Activated naive CD4-positive, alpha-beta T cell treated with anti-CD3 and anti-CD28 coated beads, Interleukin-2, amount 10 ng/mL, durations not matched to agents 7 days and 5 days (primary cell): ENCODE measurements at regions not wholly inside any gene's neighbourhood (a gene's known extent, or its start where the extent isn't known, plus 50 kb on each side); places are given as distances from the start of the nearest gene placed in this dataset.
"Not testable (repeated sequence)": the region's sequence is repeated elsewhere in the genome, so short reads cannot be mapped to it uniquely, and the experiment has no call there.

Experiments
- CTCF ChIA-PET: fragments of 350-600 bp; sonication (Branson Sonifier 250); formaldehyde crosslinking; loops from one replicate; lab custom pipeline; 2021; ENCODE audit warnings: antibody characterized with exemption; lab: Charles Lee
- DNase-seq: peaks from one replicate; pipeline ENCODE4 v3.0.0-alpha.2; 2020
- H3K27ac Mint-ChIP-seq: one replicate; pipeline ENCODE4 v1.8.0; 2021; ENCODE audit warnings: mild to moderate bottlenecking, moderate library complexity, mixed read lengths
- H3K27me3 Mint-ChIP-seq: one replicate; pipeline ENCODE4 v1.8.0; 2021; ENCODE audit warnings: mild to moderate bottlenecking, mixed read lengths
- H3K36me3 Mint-ChIP-seq: one replicate; pipeline ENCODE4 v1.8.0; 2021; ENCODE audit warnings: mixed read lengths
- H3K4me1 Mint-ChIP-seq: one replicate; pipeline ENCODE4 v1.8.0; 2021; ENCODE audit warnings: mixed read lengths
- H3K4me3 Mint-ChIP-seq: one replicate; pipeline ENCODE4 v1.8.0; 2021; ENCODE audit warnings: mild to moderate bottlenecking, moderate library complexity, mixed read lengths
- H3K9me3 Mint-ChIP-seq: one replicate; pipeline ENCODE4 v1.8.0; 2021; ENCODE audit warnings: mixed read lengths

DNA sequence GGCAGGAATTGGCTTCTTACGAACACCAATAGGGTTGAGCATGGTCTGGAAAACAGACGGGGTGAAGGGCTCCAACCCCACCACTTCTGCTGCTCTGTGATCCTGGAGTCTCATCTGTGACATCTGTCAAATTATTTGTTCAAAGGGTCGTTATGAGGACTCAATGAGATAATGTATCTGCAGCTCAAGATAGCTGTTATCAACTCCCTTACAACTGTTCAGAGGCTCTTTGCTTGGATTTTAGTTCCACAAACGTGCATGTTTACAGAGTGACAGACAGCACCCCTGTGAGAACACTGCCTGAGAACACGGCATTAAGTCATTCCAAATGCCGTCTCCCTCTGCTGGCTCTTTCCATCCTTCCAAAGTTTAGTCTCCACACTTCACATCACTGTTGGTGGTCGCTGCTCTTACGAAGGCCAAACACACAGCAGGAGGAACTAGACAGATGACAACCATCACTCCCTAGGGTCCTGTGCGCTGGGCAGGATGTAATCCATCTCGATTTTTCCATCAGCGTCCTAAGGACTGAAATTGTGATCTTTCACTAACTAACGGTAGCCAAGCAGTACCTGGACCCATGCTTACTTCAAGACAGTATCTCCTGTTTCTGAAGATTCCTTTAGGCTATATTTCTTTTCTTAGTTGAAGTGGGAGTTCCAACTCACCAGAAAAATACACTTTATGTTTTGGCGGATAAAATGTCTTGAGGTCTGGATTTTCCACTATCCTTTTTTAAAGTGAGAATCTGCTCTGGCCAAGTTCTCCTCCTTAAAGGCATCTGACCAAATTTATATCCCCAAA lies 220.3 kb downstream of the ANAPC1 start:
- peaks cover 8% of the 10 kb centered on the region for H3K27me3 Mint-ChIP-seq
- H3K4me1 Mint-ChIP-seq, result peaks cover 20% of the 10 kb centered on the region
- CTCF ChIA-PET, result interaction anchor here (0.8 kb wide), 1 partner anchor 246 kb away, joined by 4 read pairs; no protein-coding TSS in a partner anchor
- H3K27ac Mint-ChIP-seq, result no peak overlapping the region
- no peak overlapping the region for H3K4me3 Mint-ChIP-seq
- DNase-seq, result no peak
- H3K9me3 Mint-ChIP-seq, result no peaks in the 10 kb centered on the region
- H3K36me3 Mint-ChIP-seq, result no peaks in the 10 kb centered on the region

DNA sequence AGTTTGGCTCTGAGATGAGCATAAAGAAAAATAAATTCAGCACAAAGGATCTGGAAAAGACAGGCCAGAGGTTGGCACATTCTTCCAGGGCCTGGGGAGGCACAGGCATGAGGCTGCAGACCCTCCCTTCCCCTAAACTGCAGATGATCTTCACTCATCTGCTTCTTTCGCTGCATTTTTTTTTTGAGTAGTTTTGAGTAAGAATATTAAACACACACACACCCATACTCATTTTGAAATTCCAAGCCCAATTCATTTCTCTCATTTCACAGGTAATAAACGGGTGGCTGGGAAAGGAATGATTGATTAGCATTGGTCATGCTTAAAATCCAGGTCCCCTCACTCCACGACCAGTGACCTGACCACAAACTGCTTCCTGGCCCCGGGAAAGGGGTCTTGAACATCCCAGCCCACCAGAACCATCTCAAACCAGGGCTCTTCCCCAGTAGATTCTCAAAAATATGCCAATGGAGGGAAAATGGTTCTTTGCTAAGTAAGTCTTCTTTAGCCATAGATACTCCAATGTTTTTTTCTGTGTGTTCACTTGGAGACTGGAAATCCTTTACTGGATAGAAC lies 219.6 kb downstream of the ANAPC1 start:
- Mint-ChIP-seq H3K4me1 (peaks cover 20% of the 10 kb centered on the region), H3K4me3 (no peak overlapping the region), H3K36me3 (no peaks in the 10 kb centered on the region), H3K9me3 (no peaks in the 10 kb centered on the region), H3K27ac (no peak overlapping the region), H3K27me3 (peaks cover 12% of the 10 kb centered on the region)
- CTCF ChIA-PET, result no interaction called here
- DNase-seq, result no peak

DNA sequence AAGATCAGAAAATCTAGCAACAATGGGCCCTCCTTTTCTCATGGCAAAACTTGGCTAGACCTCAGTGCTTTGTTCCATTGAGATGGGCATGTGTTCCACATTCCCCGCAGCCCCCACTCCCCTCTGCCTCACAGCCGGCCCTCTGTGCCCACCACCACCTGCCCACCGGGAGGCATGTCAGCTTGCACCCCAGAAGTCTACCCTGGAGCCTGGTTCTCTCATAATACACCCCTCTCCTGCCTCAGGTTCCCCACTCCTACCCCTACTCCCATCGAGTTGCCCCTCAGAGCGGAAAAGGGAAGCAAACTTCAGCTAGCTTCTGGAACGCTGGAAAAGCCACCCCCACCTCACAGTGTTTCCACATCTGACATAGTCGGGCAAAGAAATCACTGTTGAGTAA lies 219.0 kb downstream of the ANAPC1 start:
- Mint-ChIP-seq H3K27ac (no peak overlapping the region), H3K36me3 (no peaks in the 10 kb centered on the region), H3K9me3 (no peaks in the 10 kb centered on the region), H3K4me3 (no peak overlapping the region), H3K27me3 (peaks cover 12% of the 10 kb centered on the region), H3K4me1 (peaks cover 20% of the 10 kb centered on the region)
- CTCF ChIA-PET, result no interaction called here
- no peak for DNase-seq

DNA sequence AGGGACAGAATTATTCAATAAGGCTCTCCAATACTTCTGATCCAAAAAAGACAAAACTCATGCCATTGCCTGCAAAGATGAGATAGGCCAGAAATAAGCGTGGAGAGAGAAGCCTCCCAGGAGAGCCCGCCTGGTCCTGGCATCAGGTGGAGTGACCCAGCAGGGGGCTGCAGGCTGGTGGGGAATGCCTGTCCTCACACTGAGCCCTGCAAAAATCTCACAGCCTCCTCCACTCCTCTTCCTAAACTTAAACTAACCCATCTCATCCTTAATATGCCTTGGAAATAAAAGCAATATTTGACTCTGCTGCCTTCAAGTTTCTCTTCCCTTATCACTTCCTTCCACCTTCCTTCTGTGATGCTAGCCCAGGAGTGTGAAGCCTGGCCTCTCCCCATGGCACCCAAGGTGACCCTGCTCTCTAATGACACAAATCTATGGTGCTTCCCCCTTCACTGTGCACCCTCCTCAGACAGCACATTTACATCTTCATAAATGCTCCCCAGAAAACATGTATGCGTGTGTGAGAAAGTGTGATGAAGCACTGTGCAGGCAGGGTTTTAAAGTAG lies 218.4 kb downstream of the ANAPC1 start:
- DNase-seq, result no peak
- CTCF ChIA-PET, result no interaction called here
- H3K4me1 Mint-ChIP-seq, result peaks cover 20% of the 10 kb centered on the region

DNA sequence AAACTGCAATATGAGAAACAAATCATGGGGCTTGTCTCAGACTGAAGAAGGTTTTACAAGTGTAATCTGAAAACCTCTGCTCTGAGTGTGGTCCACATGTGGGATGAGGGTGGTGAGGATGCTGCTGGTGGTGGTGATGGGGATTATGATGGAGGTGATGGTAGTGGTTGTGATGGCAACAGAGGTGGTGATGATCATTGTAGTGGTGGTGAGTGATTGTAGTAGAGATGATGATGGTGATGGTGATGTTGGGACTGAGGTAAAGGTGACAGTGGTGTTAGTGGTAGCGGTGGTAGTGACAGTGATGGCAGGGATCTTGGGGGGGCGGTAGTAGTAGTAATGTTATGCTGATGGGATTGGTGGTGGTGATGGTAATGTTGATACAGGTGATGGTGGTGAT lies 217.8 kb downstream of the ANAPC1 start:
- peaks cover 15% of the 10 kb centered on the region for H3K27me3 Mint-ChIP-seq
- no peak overlapping the region for H3K27ac Mint-ChIP-seq
- no peaks in the 10 kb centered on the region for H3K36me3 Mint-ChIP-seq
- no peak for DNase-seq
- CTCF ChIA-PET, result no interaction called here
- H3K4me1 Mint-ChIP-seq, result peaks cover 20% of the 10 kb centered on the region
- H3K4me3 Mint-ChIP-seq, result no peak overlapping the region
- H3K9me3 Mint-ChIP-seq, result no peaks in the 10 kb centered on the region

More for the DNA sequence above, 218.4 kb downstream of the ANAPC1 start:
- peaks cover 12% of the 10 kb centered on the region for H3K27me3 Mint-ChIP-seq
- H3K4me3 Mint-ChIP-seq, result no peak overlapping the region
- no peaks in the 10 kb centered on the region for H3K9me3 Mint-ChIP-seq
- H3K36me3 Mint-ChIP-seq, result no peaks in the 10 kb centered on the region
- H3K27ac Mint-ChIP-seq, result no peak overlapping the region

DNA sequence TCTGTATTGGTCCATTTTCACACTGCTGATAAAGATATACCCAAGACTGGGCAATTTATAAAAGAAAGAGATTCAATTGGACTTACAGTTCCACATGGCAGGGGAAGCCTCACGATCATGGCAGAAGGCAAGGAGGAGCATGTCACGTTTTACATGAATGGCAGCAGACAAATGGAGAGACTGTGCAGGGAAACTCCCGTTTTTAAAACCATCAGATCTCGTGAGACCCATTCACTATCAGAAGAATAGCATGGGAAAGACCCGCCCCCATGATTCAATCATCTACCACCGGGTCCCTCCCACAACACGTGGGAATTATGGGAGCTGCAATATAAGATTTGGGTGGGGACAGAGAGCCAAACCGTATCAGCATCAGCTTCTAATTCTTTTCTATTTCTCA lies 217.0 kb downstream of the ANAPC1 start:
- H3K27ac Mint-ChIP-seq, result no peak overlapping the region
- CTCF ChIA-PET, result no interaction called here
- H3K4me3 Mint-ChIP-seq, result no peak overlapping the region
- no peaks in the 10 kb centered on the region for H3K36me3 Mint-ChIP-seq
- H3K27me3 Mint-ChIP-seq, result peaks cover 21% of the 10 kb centered on the region
- DNase-seq, result no peak
- H3K9me3 Mint-ChIP-seq, result no peaks in the 10 kb centered on the region
- H3K4me1 Mint-ChIP-seq, result peaks cover 16% of the 10 kb centered on the region

DNA sequence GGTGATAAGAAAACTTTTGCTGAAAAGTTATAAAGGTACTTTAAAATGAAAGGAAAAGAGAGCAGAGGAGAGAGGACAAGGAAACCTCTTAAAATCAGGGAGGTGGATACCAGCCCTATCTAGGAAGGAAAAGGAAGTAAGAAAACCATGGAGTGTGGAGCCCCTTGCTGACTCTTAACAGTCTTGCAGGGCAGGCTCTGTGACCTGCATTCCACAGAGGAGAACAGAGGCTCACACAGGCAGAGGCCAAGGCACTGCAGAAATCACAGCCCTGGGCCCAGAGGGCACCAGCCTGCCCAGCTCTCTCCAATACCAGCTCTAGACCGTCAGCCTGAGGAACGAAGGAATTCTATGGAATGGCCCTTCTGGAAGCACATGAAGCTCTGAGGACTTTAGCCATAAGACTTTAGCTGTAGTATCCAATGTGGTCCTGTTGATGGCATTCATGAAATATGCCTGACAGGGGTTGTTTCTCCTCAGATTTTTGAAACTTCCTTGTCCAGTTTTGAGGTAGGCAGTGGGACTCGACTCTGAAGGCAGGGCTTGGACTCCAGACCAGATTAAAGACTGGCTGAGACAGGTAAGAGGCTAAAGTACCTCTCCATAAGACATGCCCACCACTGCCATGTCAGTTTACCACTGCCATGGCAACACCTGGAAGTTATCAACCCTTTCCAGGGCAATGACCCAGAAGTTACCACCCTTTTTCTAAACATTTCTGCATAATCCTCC lies 216.3 kb downstream of the ANAPC1 start:
- CTCF ChIA-PET, result interaction anchor here (0.7 kb wide), 1 partner anchor 9 kb away, joined by 3 read pairs; no protein-coding TSS in a partner anchor
- H3K4me1 Mint-ChIP-seq, result peaks cover 9% of the 10 kb centered on the region
- H3K27me3 Mint-ChIP-seq, result peaks cover 25% of the 10 kb centered on the region
- peak; percentile 32 for DNase-seq
- no peak overlapping the region for H3K27ac Mint-ChIP-seq
- H3K36me3 Mint-ChIP-seq, result no peaks in the 10 kb centered on the region
- no peak overlapping the region for H3K4me3 Mint-ChIP-seq
- H3K9me3 Mint-ChIP-seq, result no peaks in the 10 kb centered on the region

DNA sequence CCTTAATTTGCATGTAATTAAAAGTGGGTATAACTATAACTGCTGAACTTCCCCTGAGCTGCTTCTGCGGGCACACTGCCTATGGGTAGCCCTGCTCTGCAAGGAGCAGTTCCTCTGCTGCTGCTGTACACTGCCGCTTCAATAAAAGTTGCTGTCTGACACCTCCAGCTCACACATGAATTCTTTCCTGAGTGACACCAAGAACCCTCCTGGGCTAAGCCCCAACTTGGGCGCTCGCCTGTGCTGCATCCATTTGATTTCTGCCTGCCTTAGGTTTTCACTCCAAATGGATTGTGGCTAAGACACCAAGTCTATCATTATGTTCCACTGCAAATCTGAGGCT lies 215.7 kb downstream of the ANAPC1 start:
- H3K27ac Mint-ChIP-seq, result no peak overlapping the region
- CTCF ChIA-PET, result no interaction called here
- peaks cover 21% of the 10 kb centered on the region for H3K27me3 Mint-ChIP-seq
- H3K4me3 Mint-ChIP-seq, result no peak overlapping the region
- no peak for DNase-seq
- no peaks in the 10 kb centered on the region for H3K9me3 Mint-ChIP-seq
- H3K36me3 Mint-ChIP-seq, result no peaks in the 10 kb centered on the region
- peaks cover 4% of the 10 kb centered on the region for H3K4me1 Mint-ChIP-seq

DNA sequence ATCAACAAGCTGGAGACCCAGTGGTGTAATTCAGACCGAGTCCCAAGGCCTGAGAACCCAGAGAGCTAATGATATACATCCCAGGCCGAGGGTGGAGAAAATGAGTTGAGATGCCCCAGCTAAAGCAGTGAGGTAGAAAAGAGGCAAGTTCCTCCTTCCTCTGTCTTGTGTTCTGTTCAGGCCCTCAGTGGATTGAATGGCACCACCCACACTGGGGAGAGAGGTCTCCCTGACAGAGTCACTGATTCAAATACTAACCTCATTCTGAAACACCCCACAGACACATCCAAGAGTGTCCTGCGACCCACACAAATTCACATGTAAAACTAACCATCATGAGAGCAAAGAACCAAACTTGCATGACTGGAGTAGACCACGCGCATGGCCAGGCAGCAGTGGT lies 215.3 kb downstream of the ANAPC1 start:
- Mint-ChIP-seq H3K27ac (no peak overlapping the region), H3K4me1 (no peaks in the 10 kb centered on the region), H3K4me3 (no peak overlapping the region)

DNA sequence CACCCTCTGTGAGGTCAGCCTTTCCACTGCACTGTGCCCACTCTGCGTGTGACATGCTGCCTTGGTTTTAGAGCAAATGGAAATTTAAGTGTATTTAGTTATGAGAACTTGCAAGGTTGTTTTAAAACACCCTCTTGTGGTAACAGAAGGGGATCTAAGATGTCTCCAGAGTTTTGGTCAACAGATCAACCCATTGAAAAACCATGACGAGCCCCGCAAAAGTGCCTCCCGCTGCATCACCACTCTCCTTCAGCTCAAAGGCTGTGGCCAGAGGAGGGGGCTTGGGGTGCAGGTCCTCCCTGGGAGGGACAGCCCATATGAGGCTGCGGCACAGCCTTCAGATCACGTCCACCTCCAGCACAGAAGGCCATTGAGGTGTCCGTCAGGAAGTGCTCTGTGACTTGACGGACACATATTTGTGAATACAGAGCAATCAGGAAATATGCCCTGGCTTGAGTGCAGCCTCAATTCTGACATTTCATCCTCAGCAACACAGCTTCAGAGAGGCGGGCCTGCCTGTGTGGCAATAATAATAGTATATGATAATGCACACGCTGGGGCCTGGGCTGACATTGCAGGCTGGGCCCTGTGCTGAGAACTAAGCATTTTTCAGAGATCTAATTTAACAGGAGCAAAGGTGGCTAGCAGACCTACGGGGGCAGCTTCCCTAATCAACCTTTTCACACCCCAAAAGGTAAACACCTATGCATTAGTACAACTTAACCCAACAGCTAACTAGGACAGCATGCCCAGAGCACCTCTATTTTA lies 213.9 kb downstream of the ANAPC1 start:
- CTCF ChIA-PET, result interaction anchor here (1.5 kb wide), 1 partner anchor 18 kb away, joined by 3 read pairs; no protein-coding TSS in a partner anchor
- DNase-seq, result no peak
- H3K36me3 Mint-ChIP-seq, result no peaks in the 10 kb centered on the region

More for the DNA sequence above, 215.3 kb downstream of the ANAPC1 start:
- DNase-seq, result no peak
- Mint-ChIP-seq H3K9me3 (no peaks in the 10 kb centered on the region), H3K27me3 (peaks cover 21% of the 10 kb centered on the region), H3K36me3 (no peaks in the 10 kb centered on the region)
- CTCF ChIA-PET, result no interaction called here

DNA sequence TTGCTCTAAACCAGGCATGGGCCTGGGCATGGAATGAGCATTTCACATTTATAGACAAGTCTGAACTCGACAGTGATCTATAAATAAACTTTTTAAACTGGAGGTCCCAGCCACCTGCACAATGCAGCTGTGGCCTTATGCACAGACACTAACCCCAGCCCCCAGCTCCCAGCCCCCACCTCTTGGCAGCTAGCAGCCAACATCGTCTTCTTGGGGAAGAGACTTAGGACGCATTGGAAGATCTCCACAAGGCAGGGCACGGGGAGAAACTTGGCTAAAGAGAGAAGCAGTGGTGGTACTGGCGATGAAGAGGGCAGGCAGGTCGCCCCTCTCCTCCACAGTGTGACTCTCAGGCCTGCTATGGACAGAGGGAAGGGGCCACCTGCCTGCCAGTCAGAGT lies 213.2 kb downstream of the ANAPC1 start:
- H3K27ac Mint-ChIP-seq, result no peak overlapping the region
- no peak for DNase-seq
- CTCF ChIA-PET, result interaction anchor here (1.5 kb wide), 1 partner anchor 19 kb away, joined by 3 read pairs; no protein-coding TSS in a partner anchor
- peaks cover 25% of the 10 kb centered on the region for H3K27me3 Mint-ChIP-seq
- H3K9me3 Mint-ChIP-seq, result no peaks in the 10 kb centered on the region
- no peaks in the 10 kb centered on the region for H3K36me3 Mint-ChIP-seq
- no peak overlapping the region for H3K4me3 Mint-ChIP-seq
- H3K4me1 Mint-ChIP-seq, result no peaks in the 10 kb centered on the region

More for the DNA sequence above, 213.9 kb downstream of the ANAPC1 start:
- Mint-ChIP-seq H3K27ac (no peak overlapping the region), H3K27me3 (peaks cover 21% of the 10 kb centered on the region), H3K9me3 (no peaks in the 10 kb centered on the region), H3K4me1 (no peaks in the 10 kb centered on the region), H3K4me3 (no peak overlapping the region)

DNA sequence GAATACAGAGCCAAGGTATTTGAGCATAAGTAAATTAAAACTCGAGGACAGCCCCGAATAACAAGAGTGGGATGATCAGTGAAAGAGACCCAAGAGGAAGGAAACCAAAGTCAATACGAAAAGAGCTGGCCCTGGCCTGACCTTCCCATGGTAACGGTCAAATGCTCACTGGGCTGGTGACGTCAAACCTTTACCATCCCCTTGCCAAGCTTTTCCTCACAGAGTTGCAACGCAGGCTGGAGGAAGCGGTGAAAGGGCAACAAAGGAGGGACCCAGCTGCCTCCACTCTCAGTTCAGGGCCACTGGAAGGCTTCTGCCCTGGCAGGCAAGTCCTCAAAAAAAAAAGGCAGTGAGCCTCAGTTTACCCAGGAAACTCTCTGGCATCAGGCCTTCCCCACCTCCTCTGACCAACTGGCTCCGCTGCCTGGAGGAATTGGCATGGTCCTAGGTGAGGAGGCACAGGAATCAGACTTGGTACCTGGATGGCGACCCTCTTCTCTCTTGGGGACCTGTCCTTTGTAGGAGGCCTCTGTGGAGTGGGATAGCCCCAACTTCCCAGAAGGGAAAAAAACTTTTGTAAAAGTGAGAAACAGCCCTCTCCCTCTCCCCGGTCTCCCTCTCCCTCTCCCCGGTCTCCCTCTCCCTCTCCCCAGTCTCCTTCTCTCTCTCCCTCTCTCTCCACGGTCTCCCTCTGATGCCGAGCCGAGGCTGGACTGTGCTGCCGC lies 212.4 kb downstream of the ANAPC1 start:
- H3K27me3 Mint-ChIP-seq, result peaks cover 28% of the 10 kb centered on the region
- H3K36me3 Mint-ChIP-seq, result no peaks in the 10 kb centered on the region
- no peaks in the 10 kb centered on the region for H3K9me3 Mint-ChIP-seq
- H3K4me3 Mint-ChIP-seq, result no peak overlapping the region
- DNase-seq, result no peak
- CTCF ChIA-PET, result no interaction called here
- H3K27ac Mint-ChIP-seq, result no peak overlapping the region
- no peaks in the 10 kb centered on the region for H3K4me1 Mint-ChIP-seq

DNA sequence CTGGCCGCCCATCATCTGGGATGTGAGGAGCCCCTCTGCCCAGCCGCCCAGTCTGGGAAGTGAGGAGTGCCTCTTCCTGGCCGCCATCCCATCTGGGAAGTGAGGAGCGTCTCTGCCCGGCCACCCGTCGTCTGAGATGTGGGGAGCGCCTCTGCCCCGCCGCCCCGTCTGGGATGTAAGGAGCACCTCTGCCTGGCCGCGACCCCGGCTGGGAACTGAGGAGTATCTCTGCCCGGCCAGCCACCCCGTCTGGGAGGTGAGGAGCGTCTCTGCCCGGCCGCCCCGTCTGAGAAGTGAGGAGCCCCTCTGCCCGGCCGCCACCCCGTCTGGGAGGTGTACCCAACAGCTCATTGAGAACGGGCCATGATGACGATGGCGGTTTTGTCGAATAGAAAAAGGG lies 211.4 kb downstream of the ANAPC1 start:
- CTCF ChIA-PET, H3K4me3 Mint-ChIP-seq, DNase-seq, H3K4me1 Mint-ChIP-seq, H3K27ac Mint-ChIP-seq, H3K9me3 Mint-ChIP-seq, H3K36me3 Mint-ChIP-seq: not testable (repeated sequence)
- peaks cover 34% of the 10 kb centered on the region for H3K27me3 Mint-ChIP-seq
